H9 (cell line): ENCODE measurements at regions not wholly inside any gene's neighbourhood (a gene's known extent, or its start where the extent isn't known, plus 50 kb on each side); places are given as distances from the start of the nearest gene placed in this dataset.

Source experiments
- DNase-seq: peaks from one replicate; pipeline ENCODE4 v3.0.0-alpha.2; 2017
- H2AFZ ChIP-seq: one replicate; pipeline ENCODE4 v1.6.1; 2013; ENCODE audit warnings: mild to moderate bottlenecking, low read length, control low read depth, moderate library complexity
- H2AK5ac ChIP-seq: 2 replicates; pipeline ENCODE4 v1.6.1; 2013; ENCODE audit warnings: low read length, control low read depth, mixed read lengths; ENCODE audit not compliant: insufficient read length
- H2BK120ac ChIP-seq: one replicate; pipeline ENCODE4 v1.6.1; 2013; ENCODE audit warnings: low read depth, mild to moderate bottlenecking, low read length, control low read depth, inconsistent platforms; ENCODE audit not compliant: poor library complexity, severe bottlenecking
- H2BK12ac ChIP-seq: 2 replicates; pipeline ENCODE4 v1.6.1; 2013; ENCODE audit warnings: low read length, control low read depth, mixed read lengths, low read depth; ENCODE audit not compliant: insufficient read length
- H2BK15ac ChIP-seq: 2 replicates; pipeline ENCODE4 v1.6.1; 2013; ENCODE audit warnings: low read depth, low read length, control low read depth
- H2BK20ac ChIP-seq: one replicate; pipeline ENCODE4 v1.6.1; 2013; ENCODE audit warnings: low read depth, mild to moderate bottlenecking, low read length, control low read depth, inconsistent platforms; ENCODE audit not compliant: poor library complexity, severe bottlenecking
- H2BK5ac ChIP-seq: 2 replicates; pipeline ENCODE4 v1.6.1; 2013; ENCODE audit warnings: low read length, control low read depth, mixed read lengths; ENCODE audit not compliant: insufficient read length
- H3K14ac ChIP-seq: 2 replicates; pipeline ENCODE4 v1.6.1; 2013; ENCODE audit warnings: low read length, control low read depth; ENCODE audit not compliant: insufficient read depth
- H3K18ac ChIP-seq: 2 replicates; pipeline ENCODE4 v1.6.1; 2013; ENCODE audit warnings: low read depth, mild to moderate bottlenecking, mixed read lengths, low read length, control low read depth; ENCODE audit not compliant: insufficient read length
- H3K23ac ChIP-seq: 2 replicates; pipeline ENCODE4 v1.6.1; 2013; ENCODE audit warnings: low read length, control low read depth, mixed read lengths, low read depth; ENCODE audit not compliant: insufficient read length
- H3K23me2 ChIP-seq: 2 replicates; pipeline ENCODE4 v1.6.1; 2013; ENCODE audit warnings: low read depth, mild to moderate bottlenecking, mixed read lengths, low read length, control low read depth; ENCODE audit not compliant: insufficient read length, poor library complexity, severe bottlenecking
- H3K27ac ChIP-seq: 2 replicates; pipeline ENCODE4 v1.5.1; 2013; ENCODE audit warnings: low read length, control low read depth, mixed read lengths, low read depth; ENCODE audit not compliant: insufficient read length
- H3K27me3 ChIP-seq: 2 replicates; pipeline ENCODE4 v1.6.1; 2013; ENCODE audit warnings: low read length, control low read depth, inconsistent platforms; ENCODE audit not compliant: insufficient read depth
- H3K4ac ChIP-seq: 2 replicates; pipeline ENCODE4 v1.6.1; 2013; ENCODE audit warnings: low read depth, mild to moderate bottlenecking, control low read depth, inconsistent platforms, low read length, moderate library complexity
- H3K4me1 ChIP-seq: 2 replicates; pipeline ENCODE4 v1.6.1; 2013; ENCODE audit warnings: low read length, control low read depth, inconsistent platforms; ENCODE audit not compliant: insufficient read depth
- H3K4me2 ChIP-seq: 2 replicates; pipeline ENCODE4 v1.6.1; 2013; ENCODE audit warnings: low read length, control low read depth, mixed read lengths; ENCODE audit not compliant: insufficient read length, insufficient read depth
- H3K56ac ChIP-seq: 2 replicates; pipeline ENCODE4 v1.6.1; 2013; ENCODE audit warnings: low read depth, mild to moderate bottlenecking, mixed read lengths, low read length, control low read depth; ENCODE audit not compliant: insufficient read length
- H3K79me1 ChIP-seq: 2 replicates; pipeline ENCODE4 v1.6.1; 2013; ENCODE audit warnings: low read depth, mild to moderate bottlenecking, moderate library complexity, low read length, control low read depth, inconsistent platforms; ENCODE audit not compliant: insufficient read depth, poor library complexity, severe bottlenecking
- H3K79me2 ChIP-seq: 2 replicates; pipeline ENCODE4 v1.6.1; 2013; ENCODE audit warnings: low read length, control low read depth, inconsistent platforms; ENCODE audit not compliant: insufficient read depth
- H3K9ac ChIP-seq: 2 replicates; pipeline ENCODE4 v1.6.1; 2013; ENCODE audit warnings: low read length, control low read depth, mixed read lengths; ENCODE audit not compliant: insufficient read length; ENCODE audit errors: extremely low read depth
- H3K9me3 ChIP-seq: one replicate; pipeline ENCODE4 v1.6.1; 2013; ENCODE audit warnings: low read depth, low read length, inconsistent platforms; ENCODE audit not compliant: control insufficient read depth
- H3T11ph ChIP-seq: one replicate; pipeline ENCODE4 v1.6.1; 2013; ENCODE audit warnings: mild to moderate bottlenecking, low read length, control low read depth, inconsistent platforms
- H4K20me1 ChIP-seq: one replicate; pipeline ENCODE4 v1.6.1; 2013; ENCODE audit not compliant: control insufficient read depth, insufficient read length, insufficient read depth
- H4K5ac ChIP-seq: 2 replicates; pipeline ENCODE4 v1.6.1; 2013; ENCODE audit warnings: low read depth, mild to moderate bottlenecking, mixed read lengths, low read length, control low read depth; ENCODE audit not compliant: insufficient read length
- H4K8ac ChIP-seq: replicated peaks from 2 replicates; pipeline ENCODE4 v1.6.1; 2013; ENCODE audit warnings: low read length, control low read depth, mixed read lengths, low read depth; ENCODE audit not compliant: insufficient read length
- H4K91ac ChIP-seq: 2 replicates; pipeline ENCODE4 v1.6.1; 2013; ENCODE audit warnings: low read depth, mild to moderate bottlenecking, moderate library complexity, mixed read lengths, low read length, control low read depth; ENCODE audit not compliant: insufficient read length
- H3K27ac Mint-ChIP-seq, 3 experiments: 2 replicates in 2 of 3; 3 replicates in 1 of 3; pipeline ENCODE4 v1.8.0; 2020 to 2021; ENCODE audit warnings: mixed read lengths in 3 of 3, mild to moderate bottlenecking in 1 of 3, moderate library complexity in 1 of 3
- H3K27me3 Mint-ChIP-seq: 2 replicates; pipeline ENCODE4 v1.8.0; 2021; ENCODE audit warnings: low read depth, mild to moderate bottlenecking, moderate library complexity, mixed read lengths
- H3K36me3 Mint-ChIP-seq, 3 experiments: 2 replicates in 2 of 3; 3 replicates in 1 of 3; pipeline ENCODE4 v1.8.0; 2020 to 2021; ENCODE audit warnings: low read depth in 3 of 3, mixed read lengths in 3 of 3; ENCODE audit not compliant: insufficient read depth in 1 of 3
- H3K4me1 Mint-ChIP-seq, 2 experiments: 2 replicates each; pipeline ENCODE4 v1.8.0; 2020; ENCODE audit warnings: mixed read lengths in 2 of 2
- H3K4me3 Mint-ChIP-seq, 2 experiments: 2 replicates in 1 of 2; 3 replicates in 1 of 2; pipeline ENCODE4 v1.8.0; 2020 to 2021; ENCODE audit warnings: mild to moderate bottlenecking in 2 of 2, mixed read lengths in 2 of 2, moderate library complexity in 1 of 2
- H3K9me3 Mint-ChIP-seq, 2 experiments: 2 replicates in 1 of 2; 3 replicates in 1 of 2; pipeline ENCODE4 v1.8.0; 2020; ENCODE audit warnings: mild to moderate bottlenecking in 2 of 2, mixed read lengths in 2 of 2, moderate library complexity in 1 of 2
- WGBS: extraction: QIAGEN DNeasy Blood & Tissue Kit; methylation state at CpG from one replicate; pipeline ENCODE4 v1.1.7; 2013; ENCODE audit warnings: missing lambda C conversion rate, low lambda C conversion rate, mixed read lengths; ENCODE audit not compliant: insufficient read length; ENCODE audit errors: extremely low coverage; 5-methylcytosine and 5-hydroxymethylcytosine counted together
- TF ChIP-seq, protein P1 (sequence below): fragments of 200-600 bp; sonication (generic); conservative IDR thresholded peaks from 3 replicates; pipeline ENCODE4 v1.8.0; 2021; ENCODE audit warnings: antibody characterized with exemption, mild to moderate bottlenecking

GRCh38 chr22:48699511-48699910 lies 1128.2 kb downstream of the BRD1 start:
- no peak overlapping the region for H4K8ac ChIP-seq
- H3K9ac ChIP-seq = no peak overlapping the region
- no peaks in the 10 kb centered on the region for H3K79me1 ChIP-seq
- no peaks in the 10 kb centered on the region; the same call in 1 of the 2 replicates for H3K4me1 ChIP-seq
- no peak overlapping the region for H3K18ac ChIP-seq
- Mint-ChIP-seq H3K4me3 (no peak overlapping the region), H3K4me1 (peaks cover 3 to 5% of the 10 kb centered on the region in 2 experiments; a peak in 1 of 4 replicates), H3K27me3 (no peaks in the 10 kb centered on the region), H3K36me3 (no peaks in the 10 kb centered on the region), H3K27ac (peak overlapping the region in 1 of 3 experiments; percentile 33; a peak in 1 of 7 replicates), H3K9me3 (no peaks in the 10 kb centered on the region; a peak in 1 of 5 replicates)
- no peaks in the 10 kb centered on the region for H3K79me2 ChIP-seq
- no peak overlapping the region for H4K5ac ChIP-seq
- no peak overlapping the region for H2BK120ac ChIP-seq
- H3K27me3 ChIP-seq = no peaks in the 10 kb centered on the region
- H3K27ac ChIP-seq = no peak overlapping the region
- H4K20me1 ChIP-seq = no peaks in the 10 kb centered on the region
- no peak overlapping the region for H4K91ac ChIP-seq
- no CpG with 5 or more reads among the region's 17 CpGs for WGBS
- peaks cover 3% of the 10 kb centered on the region for H3K23me2 ChIP-seq
- no peak overlapping the region; the same call in 1 of the 2 replicates for H3K14ac ChIP-seq
- no peak overlapping the region for H2BK12ac ChIP-seq
- H3K4ac ChIP-seq = no peak overlapping the region
- TF ChIP-seq, protein P1, sequence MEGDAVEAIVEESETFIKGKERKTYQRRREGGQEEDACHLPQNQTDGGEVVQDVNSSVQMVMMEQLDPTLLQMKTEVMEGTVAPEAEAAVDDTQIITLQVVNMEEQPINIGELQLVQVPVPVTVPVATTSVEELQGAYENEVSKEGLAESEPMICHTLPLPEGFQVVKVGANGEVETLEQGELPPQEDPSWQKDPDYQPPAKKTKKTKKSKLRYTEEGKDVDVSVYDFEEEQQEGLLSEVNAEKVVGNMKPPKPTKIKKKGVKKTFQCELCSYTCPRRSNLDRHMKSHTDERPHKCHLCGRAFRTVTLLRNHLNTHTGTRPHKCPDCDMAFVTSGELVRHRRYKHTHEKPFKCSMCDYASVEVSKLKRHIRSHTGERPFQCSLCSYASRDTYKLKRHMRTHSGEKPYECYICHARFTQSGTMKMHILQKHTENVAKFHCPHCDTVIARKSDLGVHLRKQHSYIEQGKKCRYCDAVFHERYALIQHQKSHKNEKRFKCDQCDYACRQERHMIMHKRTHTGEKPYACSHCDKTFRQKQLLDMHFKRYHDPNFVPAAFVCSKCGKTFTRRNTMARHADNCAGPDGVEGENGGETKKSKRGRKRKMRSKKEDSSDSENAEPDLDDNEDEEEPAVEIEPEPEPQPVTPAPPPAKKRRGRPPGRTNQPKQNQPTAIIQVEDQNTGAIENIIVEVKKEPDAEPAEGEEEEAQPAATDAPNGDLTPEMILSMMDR = no peak
- H2BK15ac ChIP-seq = no peak overlapping the region
- H3K56ac ChIP-seq = no peak overlapping the region
- DNase-seq = no peak
- H2AK5ac ChIP-seq = no peak overlapping the region
- H3T11ph ChIP-seq = no peak overlapping the region
- no peak overlapping the region for H2BK20ac ChIP-seq
- H2BK5ac ChIP-seq = no peak overlapping the region
- H3K23ac ChIP-seq = no peak overlapping the region
- no peak overlapping the region for H3K4me2 ChIP-seq
- no peak overlapping the region for H2AFZ ChIP-seq
- no peaks in the 10 kb centered on the region for H3K9me3 ChIP-seq
